Body of pancreas (tissue), 4 donors: ENCODE measurements at regions not wholly inside any gene's neighbourhood (a gene's known extent, or its start where the extent isn't known, plus 50 kb on each side); places are given as distances from the start of the nearest gene placed in this dataset.

Source experiments
- POLR2A ChIP-seq, 3 donors: fragments of 450-650 bp; IDR thresholded peaks; one replicate each; pipeline ENCODE4 v1.6.1; 2016; ENCODE audit warnings: antibody characterized with exemption in 3 of 3, mild to moderate bottlenecking in 2 of 3
- TF ChIP-seq, protein P1 (sequence below), 7 experiments: fragments of 450-650 bp in 4 of 7; fragments of 200-600 bp in 3 of 7; sonication (generic) in 3 of 7; IDR thresholded peaks; one replicate each; pipeline ENCODE4 v1.5.1; 2016 to 2019; ENCODE audit warnings: antibody characterized with exemption in 7 of 7

DNA sequence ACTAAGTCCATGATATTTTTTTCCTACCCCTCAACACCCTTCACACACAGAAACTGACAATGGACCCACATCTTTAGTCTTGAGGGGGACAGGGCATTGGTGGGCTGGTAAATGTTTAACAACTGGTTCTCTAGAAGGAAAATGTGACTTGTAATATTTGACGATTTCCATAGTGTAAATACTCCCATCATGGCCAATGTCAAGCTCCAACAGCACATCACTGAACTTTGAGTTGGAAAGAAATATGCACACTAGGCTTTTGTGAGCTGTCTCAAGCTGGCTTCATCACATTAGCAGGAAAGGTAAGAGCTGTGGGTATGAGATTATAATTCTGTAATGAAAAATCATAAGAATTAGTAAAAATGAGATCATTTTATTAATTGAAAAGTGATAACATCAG is 189.9 kb upstream of the PRLR start:
- TF ChIP-seq, protein P1, sequence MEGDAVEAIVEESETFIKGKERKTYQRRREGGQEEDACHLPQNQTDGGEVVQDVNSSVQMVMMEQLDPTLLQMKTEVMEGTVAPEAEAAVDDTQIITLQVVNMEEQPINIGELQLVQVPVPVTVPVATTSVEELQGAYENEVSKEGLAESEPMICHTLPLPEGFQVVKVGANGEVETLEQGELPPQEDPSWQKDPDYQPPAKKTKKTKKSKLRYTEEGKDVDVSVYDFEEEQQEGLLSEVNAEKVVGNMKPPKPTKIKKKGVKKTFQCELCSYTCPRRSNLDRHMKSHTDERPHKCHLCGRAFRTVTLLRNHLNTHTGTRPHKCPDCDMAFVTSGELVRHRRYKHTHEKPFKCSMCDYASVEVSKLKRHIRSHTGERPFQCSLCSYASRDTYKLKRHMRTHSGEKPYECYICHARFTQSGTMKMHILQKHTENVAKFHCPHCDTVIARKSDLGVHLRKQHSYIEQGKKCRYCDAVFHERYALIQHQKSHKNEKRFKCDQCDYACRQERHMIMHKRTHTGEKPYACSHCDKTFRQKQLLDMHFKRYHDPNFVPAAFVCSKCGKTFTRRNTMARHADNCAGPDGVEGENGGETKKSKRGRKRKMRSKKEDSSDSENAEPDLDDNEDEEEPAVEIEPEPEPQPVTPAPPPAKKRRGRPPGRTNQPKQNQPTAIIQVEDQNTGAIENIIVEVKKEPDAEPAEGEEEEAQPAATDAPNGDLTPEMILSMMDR (IDR thresholded peaks at IDR 0.05): no peak
- no peak for TF ChIP-seq POLR2A (IDR thresholded peaks at IDR 0.05)
